HG03457 (cell line): ENCODE measurements at regions not wholly inside any gene's neighbourhood (a gene's known extent, or its start where the extent isn't known, plus 50 kb on each side); places are given as distances from the start of the nearest gene placed in this dataset.

Source experiments
- ATAC-seq: cut with Tn5 transposase; IDR thresholded peaks from one replicate; pipeline ENCODE4 v1.9.1; 2021; ENCODE audit warnings: moderate number of reproducible peaks; ENCODE audit not compliant: unreplicated experiment

DNA sequence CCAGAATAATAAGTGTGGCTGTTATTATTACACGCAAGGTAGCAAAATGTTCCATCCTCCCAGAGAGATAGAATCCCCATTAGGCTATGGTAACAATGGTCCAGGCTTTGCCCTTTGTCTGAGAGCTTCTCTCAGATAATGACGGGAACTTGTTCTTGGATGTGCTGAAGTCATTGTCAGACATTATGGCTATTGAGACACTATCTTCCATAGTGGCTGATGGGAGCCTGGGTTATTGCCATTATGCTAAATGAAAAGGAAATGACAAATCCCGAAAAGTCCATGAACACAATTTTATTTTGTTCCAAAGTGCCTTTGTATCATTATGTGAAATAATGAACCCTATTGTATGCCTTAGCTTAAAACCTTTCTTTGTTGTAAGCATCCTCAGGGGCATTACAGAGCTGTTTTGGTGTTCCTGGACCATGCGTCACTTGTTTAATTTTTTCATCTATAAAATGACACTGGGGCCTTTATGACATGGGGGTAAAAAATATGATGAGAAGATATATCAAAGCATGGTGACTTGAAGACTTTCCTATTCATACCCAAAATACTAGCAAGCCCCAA is 218.5 kb downstream of the KCNS3 start:
- no peak for ATAC-seq

DNA sequence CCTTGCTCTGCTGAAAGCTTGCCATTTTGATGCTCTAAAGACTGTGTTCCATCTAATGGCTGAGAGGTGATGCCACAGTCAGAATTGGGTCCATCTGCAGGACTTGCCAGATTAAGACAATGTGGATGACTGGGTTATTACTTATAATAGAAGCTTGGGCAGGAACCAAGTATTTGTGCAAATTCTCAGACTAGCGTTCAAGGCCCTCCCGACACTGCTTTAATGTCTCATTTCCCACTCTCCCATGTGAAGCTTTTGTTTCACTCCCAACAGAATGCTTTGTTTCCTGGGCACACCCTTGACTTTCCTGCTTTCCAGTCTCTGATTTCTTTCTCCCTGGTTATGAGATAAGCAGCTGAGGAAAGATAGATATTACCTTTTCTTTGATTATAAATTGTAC is 215.8 kb downstream of the KCNS3 start:
- ATAC-seq: no peak

DNA sequence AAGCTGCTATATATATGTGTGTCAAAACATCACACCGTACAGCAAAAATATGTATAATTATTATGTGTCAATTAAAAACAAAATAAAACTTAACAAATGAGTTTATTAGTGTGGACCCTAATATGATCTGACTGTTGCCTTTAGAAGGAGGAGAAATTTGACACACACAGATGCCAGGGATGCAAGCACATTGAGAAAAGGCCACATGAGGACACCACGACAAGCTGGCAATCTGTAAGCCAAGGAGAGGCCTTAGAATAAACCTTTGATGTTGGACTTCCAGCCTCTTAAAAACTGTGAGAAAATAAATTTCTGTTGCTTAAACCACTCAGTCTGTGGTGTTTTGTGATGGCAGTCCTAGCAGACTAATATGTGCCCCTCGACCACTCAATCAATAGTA is 214.7 kb downstream of the KCNS3 start:
- no peak for ATAC-seq

DNA sequence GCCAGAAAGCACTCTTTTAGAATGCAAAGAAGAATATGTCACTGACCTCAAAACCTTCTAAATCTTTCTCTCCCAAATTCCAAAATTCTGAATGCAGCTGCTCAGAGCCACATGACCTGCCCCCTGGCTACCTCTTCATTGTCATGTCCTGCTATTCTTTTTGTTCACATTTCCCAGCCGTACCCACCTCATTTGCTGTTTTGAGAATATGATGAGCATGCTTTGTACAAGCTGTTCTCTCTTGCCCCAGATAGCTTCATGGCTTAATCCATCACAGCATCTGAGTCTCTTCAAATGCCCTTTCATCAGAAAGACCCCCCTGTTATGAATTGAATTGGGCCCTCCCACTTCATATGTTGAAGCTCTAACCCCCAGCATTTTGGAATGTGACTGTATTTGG is 214.3 kb downstream of the KCNS3 start:
- ATAC-seq: no peak

DNA sequence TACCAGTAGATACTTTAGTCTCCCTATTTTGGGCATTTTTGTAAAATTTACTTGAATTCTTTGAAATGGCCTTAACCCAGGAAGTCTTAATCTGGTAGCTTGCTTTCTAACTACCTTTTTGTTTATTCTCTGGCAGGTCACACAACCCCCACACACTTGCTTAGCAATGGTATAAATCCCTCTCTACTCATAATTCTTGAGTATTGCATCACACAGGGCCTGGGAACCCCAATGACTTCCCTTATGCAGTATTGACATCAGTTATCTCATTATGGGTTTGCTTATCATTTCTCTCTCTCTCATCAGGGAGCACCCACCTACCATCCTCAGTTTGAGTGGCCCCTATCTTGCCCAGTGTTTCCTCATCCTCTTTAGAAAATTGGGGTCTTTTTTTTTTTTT is 207.1 kb downstream of the KCNS3 start:
- no peak for ATAC-seq

DNA sequence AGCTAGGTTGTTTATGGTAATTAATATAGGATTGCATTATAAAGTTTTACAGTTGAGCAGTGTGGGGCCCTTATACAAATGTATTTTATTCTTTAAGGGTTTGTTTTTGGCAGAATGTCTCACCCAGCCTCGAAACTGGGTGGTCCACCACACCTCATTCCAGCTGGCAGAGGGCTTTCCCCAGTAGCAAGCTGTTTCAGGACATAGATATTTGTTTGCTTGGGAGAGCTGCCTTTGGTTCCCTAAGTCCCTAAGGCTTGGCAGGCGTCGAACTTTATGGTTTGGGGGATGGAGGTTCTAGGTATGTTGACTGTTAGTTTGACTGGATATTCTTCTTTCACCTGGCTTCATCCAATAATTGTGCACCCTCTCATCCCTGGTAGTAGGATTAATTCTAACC is 205.9 kb downstream of the KCNS3 start:
- ATAC-seq: no peak

DNA sequence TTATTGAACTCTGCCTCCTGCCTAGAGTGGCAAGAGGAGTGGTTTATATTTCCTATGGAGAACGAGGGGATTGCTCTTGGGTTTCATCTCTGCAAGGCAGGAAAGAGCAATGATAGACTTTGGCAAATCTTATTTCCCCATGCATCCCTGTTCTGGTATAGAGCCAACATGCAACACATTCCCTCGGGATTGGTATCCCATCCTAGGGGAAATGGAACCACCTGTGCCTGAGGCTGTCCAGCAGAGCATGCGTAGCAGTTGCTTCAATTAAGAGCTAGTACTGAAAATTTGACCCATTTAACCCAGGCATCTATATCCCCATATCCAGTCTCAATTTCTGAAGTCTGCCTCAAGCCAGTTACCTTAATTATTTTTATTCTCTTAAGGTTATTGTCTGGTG is 205.3 kb downstream of the KCNS3 start:
- ATAC-seq: no peak

DNA sequence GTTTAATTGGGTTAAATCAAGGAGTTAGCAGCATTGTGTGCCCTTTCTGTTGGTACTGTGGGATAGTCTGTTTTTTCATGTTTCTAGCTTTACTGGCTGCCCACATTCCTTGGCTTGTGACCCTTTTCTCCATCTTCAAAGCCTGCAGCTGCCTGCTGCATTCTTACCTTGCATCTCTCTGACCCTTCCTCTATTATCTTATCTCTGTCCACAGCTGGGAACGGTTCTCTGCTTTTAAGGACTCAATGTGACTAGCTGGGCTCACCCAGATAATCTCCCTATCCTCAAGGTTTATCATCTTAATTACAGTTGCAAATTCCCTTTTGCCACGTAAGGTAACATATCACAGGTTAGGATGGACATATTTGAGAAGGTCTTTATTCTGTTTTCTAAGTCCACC is 199.7 kb downstream of the KCNS3 start:
- ATAC-seq: no peak

DNA sequence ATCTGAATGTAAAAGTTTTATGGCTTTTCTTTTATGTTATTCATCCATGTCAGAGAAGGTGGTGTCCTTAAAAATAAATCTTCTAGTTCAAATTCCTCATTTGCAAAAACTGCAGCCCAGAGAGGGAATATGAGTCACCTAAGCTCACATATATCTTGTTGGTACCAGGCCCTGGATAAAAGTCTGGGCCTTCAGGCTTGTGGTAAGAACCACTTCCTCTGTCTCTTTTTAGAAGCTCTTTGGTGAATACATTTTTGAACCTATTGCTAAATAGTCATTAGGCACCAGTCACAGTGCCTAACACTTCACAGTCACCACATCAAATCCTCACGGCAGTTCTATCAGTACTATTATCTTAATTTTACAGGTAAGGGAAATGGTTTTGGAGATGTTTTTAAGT is 199.2 kb downstream of the KCNS3 start:
- no peak for ATAC-seq

DNA sequence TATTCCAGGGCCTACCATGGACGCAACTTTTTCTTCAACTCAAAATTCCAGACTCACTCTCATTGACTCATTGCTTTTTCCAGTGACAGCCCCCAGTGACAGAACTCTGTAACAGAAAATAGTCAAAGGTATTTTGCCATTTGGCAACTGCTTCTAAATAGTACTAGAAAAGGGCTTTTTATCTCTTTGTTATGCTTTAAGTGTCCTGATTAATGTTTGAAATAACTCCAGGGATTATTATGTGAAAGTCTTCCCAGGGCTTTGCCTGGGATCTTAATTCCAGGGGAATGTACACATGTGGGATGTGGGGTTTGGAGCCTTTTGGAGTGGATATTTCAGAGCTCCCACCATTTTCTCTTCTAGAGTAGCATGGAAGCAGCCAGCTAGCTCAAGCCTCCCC is 198.8 kb downstream of the KCNS3 start:
- ATAC-seq: no peak

DNA sequence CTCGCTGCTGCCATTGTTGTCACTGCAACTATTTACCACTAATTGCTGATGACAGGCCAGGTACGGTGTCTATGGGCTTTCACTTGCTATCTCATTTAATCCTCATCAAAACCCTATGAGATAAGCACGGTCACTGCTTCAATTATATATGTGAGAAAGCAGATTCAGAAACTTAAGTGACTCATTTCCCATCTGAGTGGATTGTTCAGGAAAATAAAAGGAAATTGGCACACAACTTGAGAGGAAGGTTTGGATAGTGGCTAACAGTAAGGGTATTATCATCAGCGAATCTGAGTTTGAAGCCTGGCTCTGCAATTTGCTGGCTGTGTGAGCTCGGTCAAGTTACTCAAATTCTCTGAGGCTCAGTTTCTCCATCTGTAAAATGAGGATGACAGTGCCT is 196.0 kb downstream of the KCNS3 start:
- ATAC-seq: no peak

DNA sequence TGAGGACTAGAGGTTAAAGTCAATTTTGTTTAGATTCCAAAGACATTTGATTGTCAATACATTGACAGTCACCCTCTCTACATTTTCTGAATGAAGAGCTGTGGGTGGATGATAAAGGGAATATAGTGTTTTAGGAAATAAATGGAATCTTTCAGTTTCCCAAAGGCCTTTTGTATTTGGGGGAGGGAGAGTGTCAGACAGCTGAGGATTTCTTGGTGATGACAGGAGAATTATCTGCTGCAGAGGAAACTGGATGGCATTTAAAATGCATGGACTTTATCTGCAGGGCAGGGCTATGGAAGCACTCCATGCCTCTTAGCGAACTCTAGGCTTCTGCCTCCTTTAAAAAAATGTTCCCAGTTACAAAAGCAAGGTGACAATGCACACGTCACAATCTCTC is 195.1 kb downstream of the KCNS3 start:
- ATAC-seq: no peak

DNA sequence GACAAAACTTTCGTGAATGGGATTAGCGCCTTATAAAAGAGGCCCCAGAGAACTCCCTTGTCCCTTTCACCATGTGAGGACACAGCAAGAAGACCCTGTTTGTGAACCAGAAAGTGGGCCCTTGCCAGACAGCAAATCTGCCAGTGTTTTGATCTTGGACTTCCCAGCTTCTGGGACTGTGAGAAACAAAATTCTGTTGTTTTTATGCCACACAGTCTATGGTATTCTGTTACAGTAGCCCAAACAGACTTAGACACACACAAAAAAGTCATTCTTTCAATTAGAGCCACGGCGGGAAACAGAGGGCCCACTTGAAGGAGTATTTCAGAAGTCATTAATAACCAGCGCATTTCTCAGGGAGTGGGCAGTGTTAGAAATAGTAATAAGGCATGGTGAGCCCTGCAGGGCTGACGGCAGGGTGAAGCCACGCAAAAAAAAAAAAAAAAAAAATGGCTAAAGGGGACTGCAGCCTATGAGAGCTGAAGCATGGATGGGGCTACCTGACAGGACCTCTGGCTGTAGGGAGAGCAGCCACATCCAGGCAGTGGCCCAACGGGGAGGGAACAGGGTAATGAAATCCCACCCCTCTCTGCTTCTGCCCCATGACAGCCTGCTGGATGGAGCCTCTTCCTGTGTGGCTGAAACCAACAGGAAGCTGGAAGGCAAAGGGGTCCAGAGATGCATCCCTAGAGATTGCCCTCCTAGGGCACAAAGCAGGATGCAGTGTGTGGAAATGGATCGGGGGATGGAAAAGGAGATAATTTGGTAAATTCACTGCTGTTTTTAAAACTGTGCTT is 189.3 kb downstream of the KCNS3 start:
- ATAC-seq: no peak

DNA sequence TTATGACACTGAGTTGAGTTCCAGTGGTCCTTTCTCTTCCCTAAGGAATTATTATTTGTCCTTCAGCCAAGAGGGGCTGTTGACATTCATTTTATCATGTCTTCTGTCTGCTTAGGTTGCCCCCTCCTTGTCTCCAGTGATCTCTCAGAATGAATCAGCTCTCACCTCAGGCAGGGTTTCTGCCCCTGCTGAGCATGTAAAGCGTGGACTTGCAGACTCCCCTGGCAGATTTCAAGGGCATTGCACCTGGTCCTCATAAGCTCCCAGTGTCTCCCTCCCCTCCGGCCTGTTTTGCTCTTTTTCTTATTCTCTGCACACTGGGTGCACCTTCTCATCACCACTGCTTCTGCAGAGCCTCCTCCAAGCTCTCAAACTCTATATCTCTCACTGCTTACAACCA is 188.4 kb downstream of the KCNS3 start:
- ATAC-seq: no peak

DNA sequence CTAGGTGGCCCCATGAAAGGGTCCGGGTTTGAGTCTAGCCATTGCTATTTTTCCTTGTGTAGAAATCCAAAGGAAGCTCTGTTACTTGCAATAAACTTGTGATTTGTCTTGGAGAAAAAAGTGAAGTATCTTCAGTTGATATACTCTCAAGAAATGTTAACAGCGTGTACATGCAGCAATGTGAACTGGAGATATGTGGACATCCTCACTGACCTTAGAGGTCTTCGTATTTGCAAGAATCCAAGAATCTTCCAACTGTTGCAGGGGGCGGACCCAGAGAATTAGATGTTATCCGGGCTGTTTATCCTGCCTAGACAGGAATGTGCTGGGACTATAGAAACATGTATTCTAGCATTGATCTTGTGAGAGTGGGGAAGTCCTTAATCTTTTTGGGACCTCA is 187.6 kb downstream of the KCNS3 start:
- ATAC-seq: no peak

DNA sequence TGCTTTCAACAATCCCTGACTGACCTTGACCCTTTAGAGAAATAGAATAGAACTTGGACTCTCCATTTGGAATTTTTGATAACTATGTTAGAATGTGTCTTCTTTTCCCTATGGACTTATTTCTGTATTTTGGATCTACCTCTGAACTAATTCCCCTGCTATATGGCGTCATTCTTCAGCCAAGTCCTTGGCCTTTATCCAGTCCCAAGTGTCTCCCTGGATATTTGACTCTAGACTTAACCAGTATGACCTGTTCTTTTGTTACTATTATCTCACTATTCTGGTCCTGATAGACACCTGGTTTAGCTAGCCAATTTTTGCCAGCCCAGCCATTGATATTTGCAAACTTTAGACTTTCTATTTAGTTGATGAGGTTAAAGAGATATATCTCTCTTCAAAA is 186.8 kb downstream of the KCNS3 start:
- no peak for ATAC-seq

DNA sequence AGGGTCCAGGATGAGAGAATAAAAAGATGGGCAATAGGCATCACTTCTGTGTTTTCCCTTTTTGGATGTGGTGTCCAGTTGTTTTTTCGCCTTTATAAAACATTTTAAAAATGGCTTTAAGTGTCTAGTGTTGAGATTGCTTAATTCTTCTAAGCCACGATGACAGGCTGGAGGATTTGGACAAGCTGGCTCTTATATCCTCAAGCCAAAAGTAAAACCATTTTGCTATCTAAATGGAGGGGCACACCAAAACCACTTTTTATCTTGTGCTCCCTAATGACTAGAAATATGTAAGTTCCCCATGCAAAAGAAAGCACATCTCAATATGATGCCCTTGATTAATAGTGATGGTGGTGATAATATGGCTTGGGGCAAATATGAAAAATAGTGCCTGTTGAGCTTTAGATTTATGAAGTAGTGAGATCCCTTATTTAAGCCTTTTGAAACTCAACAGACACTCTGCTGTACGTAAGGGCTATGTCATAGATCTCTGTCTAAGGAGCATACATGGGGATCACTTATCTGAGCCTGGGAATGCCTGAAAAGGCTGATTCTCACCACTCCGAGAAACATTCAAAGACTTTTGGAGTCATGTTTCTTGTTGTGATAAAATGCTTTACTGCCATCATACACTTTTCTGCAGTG is 185.5 kb downstream of the KCNS3 start:
- no peak for ATAC-seq

DNA sequence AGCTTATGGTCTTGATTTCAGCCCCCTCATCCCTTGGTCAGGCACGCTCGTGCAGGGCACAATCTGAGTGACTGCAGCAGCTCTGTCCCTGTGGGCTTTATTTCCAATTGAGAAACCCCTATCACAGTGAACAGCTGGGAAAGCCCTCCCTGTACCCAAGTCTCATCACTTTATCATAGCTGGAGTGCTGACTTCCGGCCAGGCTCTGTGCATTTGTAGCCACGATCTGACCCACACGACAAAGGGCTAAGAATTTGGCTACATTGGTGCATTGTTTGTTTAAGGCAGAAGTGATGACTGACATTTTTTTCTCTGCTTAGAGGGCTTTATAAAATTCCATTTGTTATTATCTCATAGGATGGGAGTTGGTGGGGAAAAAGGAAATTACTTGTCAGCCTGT is 184.4 kb downstream of the KCNS3 start:
- no peak for ATAC-seq

DNA sequence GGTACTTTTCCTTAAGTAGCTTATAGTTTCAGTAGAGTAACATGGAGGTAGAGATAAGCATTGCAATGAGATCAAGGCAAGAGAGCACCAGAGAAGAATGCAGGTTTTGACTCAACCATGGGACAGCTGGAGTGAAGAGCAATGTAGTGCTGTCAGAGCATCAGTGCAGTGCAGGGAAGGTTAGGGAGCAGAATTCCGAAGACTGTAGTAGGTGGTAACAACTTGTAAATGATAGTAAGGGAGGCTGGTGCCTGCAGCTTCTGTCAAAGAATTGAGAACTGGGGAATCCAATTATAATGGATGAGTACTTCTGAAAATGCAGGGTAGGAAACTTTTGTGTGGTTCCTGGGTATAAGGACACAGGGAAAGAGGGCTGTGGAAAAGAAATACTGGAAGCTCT is 183.2 kb downstream of the KCNS3 start:
- no peak for ATAC-seq

DNA sequence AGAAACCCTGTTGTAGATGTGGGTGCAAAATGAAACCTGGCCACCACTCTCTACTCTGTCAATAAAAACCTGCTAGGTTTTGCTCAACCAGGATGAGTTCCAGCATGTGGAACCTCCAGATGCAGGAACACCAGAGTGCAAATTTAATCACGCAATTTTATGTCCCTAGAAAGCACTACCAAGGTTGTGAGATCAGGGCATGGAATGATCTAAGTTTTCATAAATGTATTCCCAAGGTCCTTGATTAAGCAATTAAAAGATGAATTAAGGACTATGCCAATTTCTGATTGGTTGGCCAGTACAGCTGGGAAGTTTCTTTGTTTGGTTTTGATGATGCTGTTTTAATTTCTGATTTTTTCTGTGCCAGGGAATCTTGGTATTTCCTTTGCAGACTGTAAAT is 179.2 kb downstream of the KCNS3 start:
- ATAC-seq: no peak

DNA sequence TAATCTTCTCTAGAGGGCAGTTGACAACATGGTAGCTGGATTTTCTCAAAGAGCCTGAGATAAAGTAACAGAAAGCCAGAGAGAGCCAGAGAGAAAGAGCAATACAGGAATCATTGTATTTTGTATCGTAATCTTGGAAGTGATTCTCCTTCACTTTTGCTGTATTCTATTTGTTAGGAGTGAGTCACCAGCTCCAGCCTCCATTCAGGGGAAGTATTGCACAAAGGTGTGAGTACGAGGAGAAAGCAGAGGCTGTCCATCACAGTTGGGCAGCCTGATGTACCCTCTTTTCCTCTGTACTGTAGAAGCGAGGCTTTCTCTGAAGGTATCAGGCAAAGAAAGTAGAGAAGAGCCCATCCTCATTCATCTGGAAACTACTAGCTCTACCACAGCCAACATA is 176.8 kb downstream of the KCNS3 start:
- no peak for ATAC-seq

DNA sequence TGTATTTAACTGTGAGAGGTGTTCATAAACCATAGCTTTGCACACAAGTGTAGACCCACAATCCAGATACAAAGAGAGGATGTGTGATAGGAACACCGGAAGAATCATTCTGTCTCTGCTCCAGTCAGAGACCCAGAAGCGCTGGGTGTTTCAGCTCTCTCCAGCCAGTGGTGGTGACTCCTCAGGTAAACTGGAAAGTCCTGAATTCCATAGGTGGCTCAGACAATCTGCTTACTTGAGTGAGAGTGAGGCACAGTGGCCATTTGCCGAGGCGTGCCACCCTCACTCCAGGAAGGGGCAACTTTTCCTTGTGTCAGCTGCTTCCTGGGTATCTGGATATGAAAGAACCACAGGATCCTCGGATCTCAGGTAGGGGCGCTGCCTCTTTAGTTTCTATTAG is 171.5 kb downstream of the KCNS3 start:
- ATAC-seq: no peak

DNA sequence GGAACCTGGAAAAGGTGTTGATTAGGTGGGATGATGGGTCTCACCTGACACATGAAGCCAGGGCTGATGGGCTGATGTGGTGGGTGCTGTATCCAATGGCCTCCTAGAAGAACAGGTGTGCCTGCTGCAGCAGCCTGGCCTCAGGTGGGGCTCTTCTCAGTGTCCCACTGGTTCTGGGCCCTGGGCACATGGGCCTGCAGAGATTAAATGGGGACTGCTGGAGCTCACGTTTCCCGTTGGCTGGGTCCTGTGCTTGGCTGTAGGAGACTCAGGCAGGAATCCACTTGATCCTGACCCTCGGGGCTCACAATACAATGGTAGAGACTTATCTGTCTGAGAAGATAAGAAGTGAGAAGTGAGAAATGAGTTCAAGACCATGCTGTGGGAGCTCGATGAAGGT is 170.9 kb downstream of the KCNS3 start:
- ATAC-seq: no peak
